HUES6 (cell line): ENCODE measurements at regions not wholly inside any gene's neighbourhood (a gene's known extent, or its start where the extent isn't known, plus 50 kb on each side); places are given as distances from the start of the nearest gene placed in this dataset.
"Not testable (repeated sequence)": the region's sequence is repeated elsewhere in the genome, so short reads cannot be mapped to it uniquely, and the experiment has no call there.

Experiments used
- H3K27ac ChIP-seq: 2 replicates; pipeline ENCODE4 v1.7.0; 2013; ENCODE audit warnings: low read depth, mild to moderate bottlenecking, low read length, inconsistent platforms
- H3K27me3 ChIP-seq: 2 replicates; pipeline ENCODE4 v1.6.1; 2013; ENCODE audit warnings: low read length; ENCODE audit not compliant: control insufficient read depth, insufficient read depth
- H3K36me3 ChIP-seq: 2 replicates; pipeline ENCODE4 v1.6.1; 2013; ENCODE audit warnings: low read length; ENCODE audit not compliant: control insufficient read depth, insufficient read depth
- H3K4me1 ChIP-seq: 2 replicates; pipeline ENCODE4 v1.6.1; 2013; ENCODE audit warnings: low read length; ENCODE audit not compliant: control insufficient read depth, insufficient read depth
- H3K4me3 ChIP-seq: 2 replicates; pipeline ENCODE4 v1.5.1; 2013; ENCODE audit warnings: low read depth, low read length
- H3K9ac ChIP-seq: one replicate; pipeline ENCODE4 v1.6.1; 2013; ENCODE audit warnings: mild to moderate bottlenecking, low read length
- H3K9me3 ChIP-seq: 2 replicates; pipeline ENCODE4 v1.6.1; 2013; ENCODE audit warnings: low read depth, low read length; ENCODE audit not compliant: control insufficient read depth, insufficient read depth

- not testable (repeated sequence) for H3K27me3 ChIP-seq, H3K9me3 ChIP-seq
- Histone ChIP-seq H3K4me3 (peak overlapping the region; percentile 64), H3K4me1 (peaks cover 22% of the 10 kb centered on the region), H3K36me3 (peaks cover 11% of the 10 kb centered on the region; the same call in 1 of the 2 replicates), H3K27ac (peak overlapping the region; percentile 86; the same call in 1 of the 2 replicates), H3K9ac (peak overlapping the region; percentile 98)
Measured at GRCh38 chr7:109596948-109597347, 1027.3 kb downstream of the DNAJB9 start.

- Histone ChIP-seq H3K27me3 (no peaks in the 10 kb centered on the region), H3K27ac (no peak overlapping the region), H3K9me3 (peaks cover 6% of the 10 kb centered on the region; the same call in 1 of the 2 replicates), H3K4me3 (no peak overlapping the region), H3K4me1 (no peaks in the 10 kb centered on the region; the same call in 1 of the 2 replicates), H3K9ac (no peak overlapping the region), H3K36me3 (no peaks in the 10 kb centered on the region; the same call in 1 of the 2 replicates)
Measured at GRCh38 chr7:109611656-109612055, 1042.0 kb downstream of the DNAJB9 start.

GRCh38 chr7:109616551-109617069 is 1046.9 kb downstream of the DNAJB9 start:
- H3K4me1 ChIP-seq = no peaks in the 10 kb centered on the region; the same call in 1 of the 2 replicates
- no peak overlapping the region for H3K9ac ChIP-seq
- H3K4me3 ChIP-seq = no peak overlapping the region
- H3K27me3 ChIP-seq = no peaks in the 10 kb centered on the region
- peaks cover 3% of the 10 kb centered on the region; the same call in 1 of the 2 replicates for H3K9me3 ChIP-seq
- no peak overlapping the region for H3K27ac ChIP-seq
- no peaks in the 10 kb centered on the region for H3K36me3 ChIP-seq

- no peak overlapping the region for H3K4me3 ChIP-seq
- no peak overlapping the region for H3K9ac ChIP-seq
- H3K27me3 ChIP-seq = no peaks in the 10 kb centered on the region
- peaks cover 20% of the 10 kb centered on the region for H3K9me3 ChIP-seq
- no peaks in the 10 kb centered on the region for H3K4me1 ChIP-seq
- peaks cover 3% of the 10 kb centered on the region; the same call in 1 of the 2 replicates for H3K36me3 ChIP-seq
- H3K27ac ChIP-seq = no peak overlapping the region
Measured at GRCh38 chr7:109622320-109622719, 1052.6 kb downstream of the DNAJB9 start.

GRCh38 chr7:109632890-109633289 is 1063.2 kb downstream of the DNAJB9 start:
- H3K27me3 ChIP-seq, H3K9ac ChIP-seq, H3K4me1 ChIP-seq: not testable (repeated sequence)

GRCh38 chr7:109635374-109635773 is 1065.7 kb downstream of the DNAJB9 start:
- Histone ChIP-seq H3K4me1 (peaks cover 24% of the 10 kb centered on the region), H3K27me3 (no peaks in the 10 kb centered on the region)

More at GRCh38 chr7:109632890-109633289, 1063.2 kb downstream of the DNAJB9 start:
- H3K36me3 ChIP-seq, H3K27ac ChIP-seq, H3K4me3 ChIP-seq: not testable (repeated sequence)
- peaks cover 23% of the 10 kb centered on the region for H3K9me3 ChIP-seq

GRCh38 chr7:109637428-109637990 is 1067.8 kb downstream of the DNAJB9 start:
- no peak overlapping the region for H3K9ac ChIP-seq
- peaks cover 19% of the 10 kb centered on the region for H3K9me3 ChIP-seq
- peaks cover 34% of the 10 kb centered on the region for H3K4me1 ChIP-seq
- H3K36me3 ChIP-seq = no peaks in the 10 kb centered on the region
- H3K27me3 ChIP-seq = no peaks in the 10 kb centered on the region
- H3K27ac ChIP-seq = no peak overlapping the region
- H3K4me3 ChIP-seq = no peak overlapping the region

More at GRCh38 chr7:109635374-109635773, 1065.7 kb downstream of the DNAJB9 start:
- Histone ChIP-seq H3K9me3 (peaks cover 23% of the 10 kb centered on the region), H3K36me3 (no peaks in the 10 kb centered on the region), H3K4me3 (no peak overlapping the region), H3K9ac (no peak overlapping the region), H3K27ac (no peak overlapping the region)

- Histone ChIP-seq H3K27ac (no peak overlapping the region), H3K36me3 (no peaks in the 10 kb centered on the region), H3K4me3 (no peak overlapping the region), H3K9me3 (peaks cover 11% of the 10 kb centered on the region), H3K9ac (no peak overlapping the region), H3K27me3 (no peaks in the 10 kb centered on the region), H3K4me1 (peaks cover 34% of the 10 kb centered on the region)
Measured at GRCh38 chr7:109638321-109638720, 1068.6 kb downstream of the DNAJB9 start.

- Histone ChIP-seq H3K4me3 (no peak overlapping the region), H3K9ac (peak overlapping the region; percentile 14), H3K36me3 (no peaks in the 10 kb centered on the region), H3K4me1 (peaks cover 34% of the 10 kb centered on the region), H3K27ac (peak overlapping the region; percentile 17; the same call in 1 of the 2 replicates), H3K27me3 (no peaks in the 10 kb centered on the region), H3K9me3 (peaks cover 5% of the 10 kb centered on the region; the same call in 1 of the 2 replicates)
Measured at GRCh38 chr7:109639561-109639960, 1069.9 kb downstream of the DNAJB9 start.

GRCh38 chr7:109641445-109641844 is 1071.8 kb downstream of the DNAJB9 start:
- no peak overlapping the region; the same call in 1 of the 2 replicates for H3K27ac ChIP-seq
- no peaks in the 10 kb centered on the region for H3K9me3 ChIP-seq
- no peak overlapping the region for H3K9ac ChIP-seq
- H3K4me1 ChIP-seq = peaks cover 34% of the 10 kb centered on the region
- peak overlapping the region; percentile 12; the same call in 1 of the 2 replicates for H3K4me3 ChIP-seq
- H3K36me3 ChIP-seq = no peaks in the 10 kb centered on the region; the same call in 1 of the 2 replicates
- H3K27me3 ChIP-seq = no peaks in the 10 kb centered on the region

GRCh38 chr7:109646124-109646523 is 1076.5 kb downstream of the DNAJB9 start:
- peak overlapping the region; percentile 64 for H3K9ac ChIP-seq
- H3K27ac ChIP-seq = no peak overlapping the region; the same call in 1 of the 2 replicates
- peak overlapping the region; percentile 39; the same call in 1 of the 2 replicates for H3K4me3 ChIP-seq
- H3K9me3 ChIP-seq = peaks cover 4% of the 10 kb centered on the region; the same call in 1 of the 2 replicates
- no peaks in the 10 kb centered on the region for H3K27me3 ChIP-seq
- peaks cover 6% of the 10 kb centered on the region; the same call in 1 of the 2 replicates for H3K4me1 ChIP-seq
- H3K36me3 ChIP-seq = peaks cover 2% of the 10 kb centered on the region; the same call in 1 of the 2 replicates
